Heart left ventricle (tissue), 13 donors: ENCODE measurements at regions not wholly inside any gene's neighbourhood (a gene's known extent, or its start where the extent isn't known, plus 50 kb on each side); places are given as distances from the start of the nearest gene placed in this dataset.

Experiments
- POLR2A ChIP-seq, 2 donors: fragments of 450-650 bp; IDR thresholded peaks; one replicate each; pipeline ENCODE4 v1.6.1; 2017; ENCODE audit warnings: antibody characterized with exemption in 2 of 2, mild to moderate bottlenecking in 2 of 2, moderate library complexity in 2 of 2
- TF ChIP-seq, protein P1 (sequence below), 12 donors: fragments of 200-600 bp; sonication (generic) in 4 of 12; IDR thresholded peaks; one replicate each; pipeline versions ENCODE4 v1.5.0 to v1.8.0; 2018 to 2022; ENCODE audit warnings: antibody characterized with exemption in 12 of 12, mild to moderate bottlenecking in 5 of 12
- donor health status: ischemic (EF 13 %, LVEDD 7.1; RV severe dilation, severe dysfunction).
- donor health status: DM: no; HTN: yes; CAD: no.
- donor health status: DM: no; HTN: no; CAD: no.
- donor health status: ischemic (EF 25% LVEDD 6.9; RV normal size, moderate dysfunction).
- donor health status: ischemic (EF 25% LVEDD 5.7; RV mildly dilated, moderate dysfunction).
- donor health status: ischemic (EF 35%, LVEDD 5.7; RV mildly dilated, moderate dysfunction).
- donor health status: nonischemic (EF 11% LVEDD 7.7; RV severe dilation, severe dysfunction).
- donor health status: DM: yes; HTN: yes; CAD: no.
- donor health status: PGD.
- donor health status: ischemic (EF 29% LVEDD 5.4; RV normal size, mild dysfunction).
- donor health status: nonischemic (EF 23%, LVEDD 6.1; RV moderate dilation, normal function).

DNA sequence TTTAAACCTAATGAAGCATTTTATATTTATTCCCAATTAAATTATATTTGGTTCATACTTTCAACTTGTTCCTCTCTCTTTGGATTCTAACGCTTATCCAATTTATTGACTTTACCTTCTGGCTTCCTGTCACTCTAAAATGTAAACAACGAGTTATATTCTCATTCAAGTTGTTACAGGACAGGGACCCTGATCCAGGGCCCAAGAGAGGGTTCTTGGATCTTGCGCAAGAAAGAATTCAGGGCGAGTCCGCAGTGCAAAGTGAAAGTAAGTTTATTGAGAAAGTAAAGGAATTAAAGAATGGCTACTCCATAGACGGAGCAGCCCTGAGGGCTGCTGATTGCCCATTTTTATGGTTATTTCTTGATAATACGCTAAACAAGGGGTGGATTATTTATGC is 405.6 kb upstream of the API5 start:
- TF ChIP-seq, protein P1, sequence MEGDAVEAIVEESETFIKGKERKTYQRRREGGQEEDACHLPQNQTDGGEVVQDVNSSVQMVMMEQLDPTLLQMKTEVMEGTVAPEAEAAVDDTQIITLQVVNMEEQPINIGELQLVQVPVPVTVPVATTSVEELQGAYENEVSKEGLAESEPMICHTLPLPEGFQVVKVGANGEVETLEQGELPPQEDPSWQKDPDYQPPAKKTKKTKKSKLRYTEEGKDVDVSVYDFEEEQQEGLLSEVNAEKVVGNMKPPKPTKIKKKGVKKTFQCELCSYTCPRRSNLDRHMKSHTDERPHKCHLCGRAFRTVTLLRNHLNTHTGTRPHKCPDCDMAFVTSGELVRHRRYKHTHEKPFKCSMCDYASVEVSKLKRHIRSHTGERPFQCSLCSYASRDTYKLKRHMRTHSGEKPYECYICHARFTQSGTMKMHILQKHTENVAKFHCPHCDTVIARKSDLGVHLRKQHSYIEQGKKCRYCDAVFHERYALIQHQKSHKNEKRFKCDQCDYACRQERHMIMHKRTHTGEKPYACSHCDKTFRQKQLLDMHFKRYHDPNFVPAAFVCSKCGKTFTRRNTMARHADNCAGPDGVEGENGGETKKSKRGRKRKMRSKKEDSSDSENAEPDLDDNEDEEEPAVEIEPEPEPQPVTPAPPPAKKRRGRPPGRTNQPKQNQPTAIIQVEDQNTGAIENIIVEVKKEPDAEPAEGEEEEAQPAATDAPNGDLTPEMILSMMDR (IDR thresholded peaks at IDR 0.05), result no peak
- no peak for TF ChIP-seq POLR2A (IDR thresholded peaks at IDR 0.05)
